GM19455 (cell line): ENCODE measurements at regions not wholly inside any gene's neighbourhood (a gene's known extent, or its start where the extent isn't known, plus 50 kb on each side); places are given as distances from the start of the nearest gene placed in this dataset.
"Not testable (repeated sequence)": the region's sequence is repeated elsewhere in the genome, so short reads cannot be mapped to it uniquely, and the experiment has no call there.

Experiments used
- ATAC-seq: cut with Tn5 transposase; IDR thresholded peaks from one replicate; pipeline ENCODE4 v1.9.1; 2021; ENCODE audit not compliant: unreplicated experiment

DNA sequence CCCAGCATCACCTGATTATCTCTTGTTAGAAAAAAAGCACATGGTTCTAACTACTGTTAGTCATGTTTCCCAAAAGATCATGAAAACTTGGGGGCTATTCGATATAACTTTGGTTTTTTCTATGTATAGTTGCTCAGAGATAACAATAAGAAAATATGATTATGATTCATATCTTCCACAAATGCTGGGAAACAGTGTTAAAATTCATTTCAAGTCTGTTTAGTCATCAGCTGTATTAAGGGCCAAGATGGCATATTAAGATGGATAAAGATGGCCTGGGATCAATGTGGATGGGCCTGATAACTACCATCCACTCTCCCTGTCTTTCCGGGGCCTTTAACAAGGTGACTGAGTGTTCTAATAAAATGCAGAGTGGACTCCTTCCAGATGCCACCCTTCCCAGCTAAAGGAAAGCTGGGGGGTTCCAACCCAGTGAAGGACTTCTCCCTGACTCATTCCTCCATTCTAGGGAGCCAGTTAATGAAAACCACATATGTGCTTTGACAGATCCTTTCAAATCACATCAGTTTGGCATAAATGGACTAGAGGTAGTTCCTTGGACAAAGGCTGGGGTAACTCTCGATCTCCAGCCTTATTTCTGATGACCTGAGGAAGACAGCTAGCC is 221.6 kb downstream of the VAPA start:
- no peak for ATAC-seq

GRCh38 chr18:10138719-10139118 is 224.9 kb downstream of the VAPA start:
- ATAC-seq = no peak

GRCh38 chr18:10139783-10140410 is 226.1 kb downstream of the VAPA start:
- no peak for ATAC-seq

DNA sequence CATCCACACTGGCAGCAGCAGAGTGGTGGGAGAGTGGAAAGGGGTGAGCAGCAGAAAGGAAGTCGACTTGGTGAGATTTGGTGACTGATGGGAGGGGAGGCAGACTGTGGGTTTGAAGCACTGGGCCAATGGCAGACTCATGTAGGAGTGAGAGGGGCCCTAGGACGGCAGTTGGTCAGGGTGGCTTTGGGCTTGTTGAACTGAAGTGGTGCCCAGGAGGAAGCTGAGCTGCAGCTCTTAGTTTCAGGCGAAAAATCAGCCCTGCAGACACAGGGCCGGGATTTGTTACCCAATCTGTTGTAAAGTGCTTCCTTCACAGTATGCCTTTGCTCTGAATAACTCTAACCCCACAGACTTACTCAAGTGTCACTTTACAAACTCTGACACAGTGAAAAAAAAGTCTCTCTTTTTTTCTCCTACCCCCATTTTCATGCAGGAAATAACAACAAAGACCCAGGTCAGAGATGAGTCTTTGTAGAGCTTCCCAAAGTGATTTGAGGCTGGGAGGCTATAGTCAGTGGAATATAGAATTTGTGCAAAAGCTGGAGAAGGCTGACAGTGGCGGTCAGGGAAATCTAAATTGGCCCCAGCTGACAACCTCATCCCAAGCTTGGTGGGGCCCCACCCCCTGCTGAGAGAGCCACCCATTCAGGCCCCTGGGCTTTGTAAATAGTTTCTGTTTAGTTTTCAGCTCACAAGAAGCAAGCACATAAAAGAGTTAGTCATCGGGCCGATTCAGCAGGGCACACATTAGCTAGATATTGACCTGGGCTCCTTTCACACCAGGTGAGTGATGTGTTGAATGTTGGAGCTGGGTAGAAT is 226.9 kb downstream of the VAPA start:
- no peak for ATAC-seq

GRCh38 chr18:10141559-10141958 is 227.7 kb downstream of the VAPA start:
- no peak for ATAC-seq

DNA sequence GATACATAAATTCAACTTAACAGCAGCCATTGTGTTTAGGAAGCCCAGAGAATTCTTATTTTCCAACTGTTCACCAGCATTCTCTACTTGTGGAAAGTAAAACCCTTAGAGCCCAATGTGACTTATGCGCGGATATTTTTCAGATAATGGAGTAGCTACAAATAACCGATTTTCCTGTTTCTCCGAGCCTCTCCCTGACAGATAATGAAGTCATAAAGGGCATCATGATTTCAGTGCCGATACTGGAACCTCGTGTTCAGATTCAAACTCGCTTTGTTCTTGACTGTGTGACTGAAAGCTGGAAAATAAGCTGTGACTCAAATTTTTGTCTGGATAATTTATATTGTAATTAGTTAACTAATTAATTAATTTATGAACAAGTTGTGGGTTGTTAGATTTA is 228.2 kb downstream of the VAPA start:
- no peak for ATAC-seq

DNA sequence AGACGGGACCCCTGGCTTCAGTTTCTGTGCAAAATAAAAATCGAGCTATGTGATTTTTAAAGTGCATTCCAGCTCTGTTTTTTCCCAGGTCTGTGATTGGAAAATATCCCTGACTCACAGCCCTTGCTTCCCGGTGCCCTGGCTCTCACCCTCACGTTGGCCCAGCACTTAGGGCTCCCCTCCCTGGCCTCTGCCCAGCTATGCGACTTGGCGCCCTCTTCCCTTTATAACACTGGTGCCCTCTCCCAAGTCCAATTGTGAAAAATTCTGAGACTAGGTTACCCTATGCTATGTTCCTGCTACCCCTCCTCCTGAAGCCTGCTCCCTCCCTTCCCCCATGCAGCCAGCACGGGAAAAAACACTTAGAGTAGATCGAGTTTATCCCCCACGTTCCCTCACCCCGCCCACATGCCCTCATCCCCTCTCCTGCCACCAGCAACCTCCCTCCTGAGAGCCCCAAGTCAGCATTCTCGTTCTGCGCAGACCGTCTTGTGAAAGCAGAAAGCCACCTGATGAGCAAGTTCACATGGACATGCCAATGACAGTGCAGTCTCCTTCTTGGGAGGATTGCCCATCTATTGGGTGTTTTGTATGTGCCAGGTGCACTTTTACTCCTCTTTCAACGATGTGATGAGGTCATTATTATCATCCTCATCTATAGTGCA is 228.8 kb downstream of the VAPA start:
- no peak for ATAC-seq

- no peak for ATAC-seq
Observed at GRCh38 chr18:10143596-10143995, 229.8 kb downstream of the VAPA start.

DNA sequence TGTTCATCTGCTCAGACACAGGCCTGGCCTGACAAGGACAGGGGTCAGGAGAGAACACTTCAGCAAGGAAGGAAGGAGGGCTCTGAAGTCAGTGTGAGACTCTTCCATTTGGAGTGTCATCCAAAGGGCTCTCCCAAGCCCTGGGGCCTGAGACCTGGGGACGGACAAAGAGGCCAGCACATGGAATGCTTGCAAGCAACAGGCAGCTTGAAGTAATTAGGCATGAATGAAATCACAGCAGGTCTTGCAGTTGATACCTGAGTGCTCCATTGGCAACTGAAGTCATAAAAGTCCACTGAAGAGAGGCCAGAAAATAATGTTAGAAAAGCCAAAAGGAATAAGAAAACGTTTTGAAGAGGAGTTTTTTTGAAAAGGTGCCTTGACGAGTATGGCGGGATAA is 231.7 kb downstream of the VAPA start:
- no peak for ATAC-seq

DNA sequence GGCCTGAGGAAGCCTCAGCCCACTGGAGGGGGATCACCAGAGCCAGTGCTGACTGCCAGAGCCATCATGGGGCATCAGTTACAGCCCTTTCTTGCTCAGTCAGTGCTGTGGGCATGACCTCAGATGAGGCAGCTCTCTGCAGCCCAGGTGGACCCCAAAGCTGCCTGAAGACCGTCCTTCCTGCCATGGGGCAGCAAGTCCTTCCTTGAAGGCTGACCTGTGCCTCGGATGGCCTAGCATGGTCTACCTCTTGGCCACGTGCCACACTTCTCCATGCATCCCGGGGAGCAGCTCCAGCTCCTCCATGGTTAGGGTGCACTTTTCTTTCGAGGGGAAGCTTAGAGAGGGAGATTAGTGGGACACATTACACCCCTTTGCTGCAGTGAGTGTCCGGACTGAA is 233.4 kb downstream of the VAPA start:
- ATAC-seq = no peak

GRCh38 chr18:10147752-10148151 is 233.9 kb downstream of the VAPA start:
- no peak for ATAC-seq

GRCh38 chr18:10148189-10148929 is 234.5 kb downstream of the VAPA start:
- no peak for ATAC-seq

- no peak for ATAC-seq
Observed at GRCh38 chr18:10149768-10150556, 236.1 kb downstream of the VAPA start.

DNA sequence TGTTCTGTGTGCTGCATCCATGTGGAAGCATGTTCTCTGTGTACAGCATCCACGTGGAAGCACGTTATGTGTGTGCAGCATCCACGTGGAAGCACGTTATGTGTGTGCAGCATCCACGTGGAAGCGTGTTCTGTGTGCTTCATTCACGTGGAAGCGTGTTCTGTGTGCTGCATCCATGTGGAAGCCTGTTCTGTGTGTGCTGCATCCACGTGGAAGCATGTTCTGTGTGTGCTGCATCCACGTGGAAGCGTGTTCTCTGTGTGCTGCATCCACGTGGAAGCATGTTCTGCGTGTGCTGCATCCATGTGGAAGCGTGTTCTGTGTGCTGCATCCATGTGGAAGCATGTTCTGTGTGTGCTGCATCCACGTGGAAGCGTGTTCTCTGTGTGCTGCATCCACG is 236.8 kb downstream of the VAPA start:
- ATAC-seq = not testable (repeated sequence)

DNA sequence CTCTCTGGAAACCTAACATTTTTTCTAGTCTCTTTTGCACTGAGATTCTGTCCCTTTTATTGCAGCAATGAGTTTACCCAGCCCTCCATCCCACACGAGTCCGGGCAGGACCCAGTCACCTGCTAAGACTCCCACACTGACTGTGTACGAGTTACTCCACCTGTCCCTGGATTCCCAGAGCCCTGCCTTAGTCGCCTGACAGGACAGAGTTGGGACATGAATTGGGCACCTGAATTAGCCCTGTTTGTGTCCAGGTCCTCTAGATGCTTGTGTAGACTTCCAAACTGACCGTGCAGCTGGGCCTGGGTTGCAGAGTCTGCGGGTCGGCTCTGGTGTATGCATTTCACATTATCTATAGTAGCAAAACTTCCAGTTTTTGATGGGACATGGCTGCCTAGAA is 238.7 kb downstream of the VAPA start:
- ATAC-seq = no peak

- no peak for ATAC-seq
Observed at GRCh38 chr18:10153924-10154752, 240.3 kb downstream of the VAPA start.

GRCh38 chr18:10157706-10158105 is 243.9 kb downstream of the VAPA start:
- ATAC-seq = no peak

- ATAC-seq = no peak
Observed at GRCh38 chr18:10160251-10160650, 246.4 kb downstream of the VAPA start.

GRCh38 chr18:10161315-10161714 is 247.5 kb downstream of the VAPA start:
- no peak for ATAC-seq
